ENCODE measurements at regions not wholly inside any gene's neighbourhood (a gene's known extent, or its start where the extent isn't known, plus 50 kb on each side); places are given as distances from the start of the nearest gene placed in this dataset.
A peak's percentile ranks its signal among the peaks of the same experiment; 100 is the strongest.

DNA sequence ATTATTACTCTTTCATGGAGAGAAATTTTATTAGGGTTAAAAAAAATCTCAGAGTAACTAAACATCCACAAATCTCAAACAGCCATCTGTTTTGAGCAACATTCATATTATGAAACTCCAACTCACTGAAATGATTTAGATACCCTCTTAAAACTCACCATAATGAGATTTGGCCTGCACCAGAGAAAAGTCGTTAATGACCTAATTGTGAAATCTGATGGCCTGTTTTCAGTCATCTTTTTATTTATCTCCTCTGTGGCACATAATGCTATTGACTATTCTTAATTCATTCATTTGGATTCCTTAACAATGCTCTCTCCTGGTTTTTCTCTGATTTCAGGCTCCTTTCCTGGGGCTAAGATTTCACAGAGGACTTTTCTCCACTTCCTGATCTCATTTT lies 192.7 kb downstream of the RNF144B start:
- H3K9ac ChIP-seq = no peak overlapping the region
- no peak overlapping the region for H3K4me3 ChIP-seq (ENCODE audit: low read depth, low read length)
- H3K4me2 ChIP-seq (ENCODE audit: low read length) = no peak overlapping the region
- H3K9me3 ChIP-seq (ENCODE audit: control insufficient read depth, low read length) = no peaks in the 10 kb centered on the region
- no peak overlapping the region for H3K27ac ChIP-seq
- no peak overlapping the region for H2AFZ ChIP-seq
- TF ChIP-seq, protein P1, sequence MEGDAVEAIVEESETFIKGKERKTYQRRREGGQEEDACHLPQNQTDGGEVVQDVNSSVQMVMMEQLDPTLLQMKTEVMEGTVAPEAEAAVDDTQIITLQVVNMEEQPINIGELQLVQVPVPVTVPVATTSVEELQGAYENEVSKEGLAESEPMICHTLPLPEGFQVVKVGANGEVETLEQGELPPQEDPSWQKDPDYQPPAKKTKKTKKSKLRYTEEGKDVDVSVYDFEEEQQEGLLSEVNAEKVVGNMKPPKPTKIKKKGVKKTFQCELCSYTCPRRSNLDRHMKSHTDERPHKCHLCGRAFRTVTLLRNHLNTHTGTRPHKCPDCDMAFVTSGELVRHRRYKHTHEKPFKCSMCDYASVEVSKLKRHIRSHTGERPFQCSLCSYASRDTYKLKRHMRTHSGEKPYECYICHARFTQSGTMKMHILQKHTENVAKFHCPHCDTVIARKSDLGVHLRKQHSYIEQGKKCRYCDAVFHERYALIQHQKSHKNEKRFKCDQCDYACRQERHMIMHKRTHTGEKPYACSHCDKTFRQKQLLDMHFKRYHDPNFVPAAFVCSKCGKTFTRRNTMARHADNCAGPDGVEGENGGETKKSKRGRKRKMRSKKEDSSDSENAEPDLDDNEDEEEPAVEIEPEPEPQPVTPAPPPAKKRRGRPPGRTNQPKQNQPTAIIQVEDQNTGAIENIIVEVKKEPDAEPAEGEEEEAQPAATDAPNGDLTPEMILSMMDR (IDR thresholded peaks at IDR 0.05) = no peak
- no peaks in the 10 kb centered on the region for H3K27me3 ChIP-seq (ENCODE audit: control insufficient read depth, insufficient read depth, low read length)
- H3K36me3 ChIP-seq (ENCODE audit: control insufficient read depth, insufficient read depth, low read length) = no peaks in the 10 kb centered on the region
- no peaks in the 10 kb centered on the region for H3K79me2 ChIP-seq
- no peaks in the 10 kb centered on the region for H3K4me1 ChIP-seq

GRCh38 chr6:18584372-18584771 lies 197.2 kb downstream of the RNF144B start:
- Histone ChIP-seq H3K79me2 (no peaks in the 10 kb centered on the region), H2AFZ (no peak overlapping the region), H3K9ac (no peak overlapping the region), H3K27me3 (ENCODE audit: control insufficient read depth, insufficient read depth, low read length) (no peaks in the 10 kb centered on the region), H3K27ac (no peak overlapping the region), H3K4me3 (ENCODE audit: low read depth, low read length) (no peak overlapping the region), H3K4me2 (ENCODE audit: low read length) (no peak overlapping the region), H3K9me3 (ENCODE audit: control insufficient read depth, low read length) (no peaks in the 10 kb centered on the region), H3K36me3 (ENCODE audit: control insufficient read depth, insufficient read depth, low read length) (no peaks in the 10 kb centered on the region), H3K4me1 (no peaks in the 10 kb centered on the region)
- TF ChIP-seq, protein P1 (IDR thresholded peaks at IDR 0.05) = no peak

DNA sequence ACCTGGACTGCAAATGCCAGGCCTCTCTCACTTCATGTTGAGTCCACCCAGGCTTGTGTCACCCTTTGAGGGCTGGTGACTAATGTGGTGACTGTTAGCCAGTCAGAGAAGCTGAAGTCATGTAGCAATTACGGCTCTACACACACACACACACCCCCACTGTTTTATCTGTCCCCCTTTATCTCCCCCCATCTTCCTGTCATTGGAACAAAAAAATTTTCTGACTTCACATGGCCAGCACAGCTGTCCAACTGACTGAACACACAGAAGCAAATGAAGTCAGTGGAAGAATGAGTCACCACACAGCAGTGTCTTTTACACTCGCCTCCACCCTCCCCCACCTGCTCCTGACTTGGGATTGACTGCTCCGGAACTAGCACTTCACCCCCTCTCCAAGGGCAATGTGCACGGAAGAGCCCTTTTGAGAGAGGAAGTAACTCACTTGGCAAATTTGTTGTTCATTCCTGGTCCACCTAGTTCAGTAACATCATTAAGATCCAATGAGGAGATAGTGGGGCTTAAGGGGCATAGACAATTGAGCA lies 198.0 kb downstream of the RNF144B start:
- Histone ChIP-seq H3K9me3 (ENCODE audit: control insufficient read depth, low read length) (no peaks in the 10 kb centered on the region), H3K27me3 (ENCODE audit: control insufficient read depth, insufficient read depth, low read length) (no peaks in the 10 kb centered on the region), H3K4me2 (ENCODE audit: low read length) (no peak overlapping the region), H3K79me2 (no peaks in the 10 kb centered on the region), H3K36me3 (ENCODE audit: control insufficient read depth, insufficient read depth, low read length) (no peaks in the 10 kb centered on the region), H3K27ac (no peak overlapping the region), H2AFZ (no peak overlapping the region), H3K4me1 (no peaks in the 10 kb centered on the region), H3K4me3 (ENCODE audit: low read depth, low read length) (no peak overlapping the region), H3K9ac (no peak overlapping the region)
- TF ChIP-seq, protein P1 (IDR thresholded peaks at IDR 0.05) = no peak

GRCh38 chr6:18586133-18586532 lies 199.0 kb downstream of the RNF144B start:
- Histone ChIP-seq H3K4me3 (ENCODE audit: low read depth, low read length) (no peak overlapping the region), H3K27ac (no peak overlapping the region), H3K36me3 (ENCODE audit: control insufficient read depth, insufficient read depth, low read length) (no peaks in the 10 kb centered on the region), H3K79me2 (no peaks in the 10 kb centered on the region), H2AFZ (no peak overlapping the region), H3K27me3 (ENCODE audit: control insufficient read depth, insufficient read depth, low read length) (no peaks in the 10 kb centered on the region), H3K4me2 (ENCODE audit: low read length) (no peak overlapping the region), H3K9ac (no peak overlapping the region), H3K4me1 (no peaks in the 10 kb centered on the region), H3K9me3 (ENCODE audit: control insufficient read depth, low read length) (no peaks in the 10 kb centered on the region)
- TF ChIP-seq, protein P1 (IDR thresholded peaks at IDR 0.05) = no peak

DNA sequence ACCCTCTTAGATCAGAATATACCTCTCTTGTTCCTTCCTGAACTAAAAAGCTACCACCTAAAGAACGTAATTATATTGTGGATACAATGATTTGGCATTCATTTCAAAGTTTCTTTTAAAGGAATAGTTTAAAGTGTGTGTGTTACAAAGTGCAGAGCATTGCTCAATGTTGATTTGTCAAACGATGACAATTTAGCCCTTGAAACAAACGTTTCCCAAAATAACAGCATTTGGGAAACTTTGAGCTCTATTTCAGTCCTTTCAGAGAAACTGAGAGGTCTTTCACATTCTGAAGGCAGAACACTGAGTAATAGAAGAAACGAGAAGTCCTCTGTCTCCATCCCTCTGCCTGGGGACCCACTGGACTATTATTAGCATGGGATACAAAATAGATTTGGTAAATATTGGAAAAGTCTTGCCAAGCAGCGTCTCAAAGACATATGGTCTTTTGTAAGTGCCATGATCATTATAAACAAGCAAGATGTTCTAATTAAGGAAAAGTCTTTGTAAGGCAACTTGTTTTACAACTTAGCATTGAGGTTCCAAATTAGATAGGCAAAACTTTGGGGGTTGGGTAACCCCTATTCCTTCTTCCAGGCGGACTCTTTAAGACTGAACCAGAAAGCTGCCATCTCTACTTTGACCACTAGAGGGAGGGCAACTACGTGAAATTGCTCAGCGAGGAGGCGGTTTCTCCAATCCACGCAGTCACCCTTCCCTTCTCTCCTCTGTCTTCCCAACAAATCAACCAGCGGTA lies 208.8 kb downstream of the RNF144B start:
- H3K4me3 ChIP-seq (ENCODE audit: low read depth, low read length) = no peak overlapping the region
- no peak overlapping the region for H3K27ac ChIP-seq
- H3K4me1 ChIP-seq = no peaks in the 10 kb centered on the region
- peak overlapping the region; percentile 43 for H2AFZ ChIP-seq
- H3K36me3 ChIP-seq (ENCODE audit: control insufficient read depth, insufficient read depth, low read length) = no peaks in the 10 kb centered on the region
- no peak overlapping the region for H3K4me2 ChIP-seq (ENCODE audit: low read length)
- no peaks in the 10 kb centered on the region for H3K9me3 ChIP-seq (ENCODE audit: control insufficient read depth, low read length)
- no peaks in the 10 kb centered on the region for H3K27me3 ChIP-seq (ENCODE audit: control insufficient read depth, insufficient read depth, low read length)
- TF ChIP-seq, protein P1 (IDR thresholded peaks at IDR 0.05) = peak; percentile 89
- no peaks in the 10 kb centered on the region for H3K79me2 ChIP-seq
- H3K9ac ChIP-seq = no peak overlapping the region

Measured in parathyroid adenoma (tissue), 2 donors.